ENCODE measurements at regions not wholly inside any gene's neighbourhood (a gene's known extent, or its start where the extent isn't known, plus 50 kb on each side); places are given as distances from the start of the nearest gene placed in this dataset.
"Not testable (repeated sequence)": the region's sequence is repeated elsewhere in the genome, so short reads cannot be mapped to it uniquely, and the experiment has no call there.

DNA sequence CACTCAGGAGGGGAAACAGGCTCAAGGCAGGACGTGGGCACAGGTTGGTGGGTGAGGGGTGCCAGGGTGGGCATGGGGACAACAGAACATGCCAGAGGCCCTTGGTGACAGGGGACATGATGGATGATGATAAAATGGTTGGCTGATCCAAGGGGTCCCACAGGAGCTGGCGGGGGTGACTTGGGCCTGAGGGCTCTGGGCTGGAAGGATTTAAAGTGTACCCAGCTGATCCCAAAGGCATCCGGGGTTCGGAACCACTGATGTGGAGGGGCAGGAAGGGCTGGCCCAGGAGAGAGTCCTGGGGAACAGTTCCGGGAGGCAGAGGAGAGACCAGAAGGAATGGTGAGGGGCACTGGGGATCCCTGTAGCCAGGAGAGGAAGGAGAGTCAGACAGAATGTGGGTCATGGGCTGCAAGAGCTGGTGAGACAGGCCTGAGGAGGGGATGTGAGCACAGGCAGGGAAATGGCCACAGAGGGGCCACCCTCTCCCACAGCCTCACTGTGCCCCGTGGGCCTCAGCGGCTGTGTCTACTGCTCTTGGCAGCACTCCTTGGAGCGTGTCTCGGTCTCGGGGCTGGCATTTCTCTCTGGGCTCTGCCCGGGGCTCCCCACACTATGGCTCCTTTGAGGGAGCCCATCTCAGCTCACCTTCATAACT lies 70.7 kb upstream of the PTPN20 start:
- H3K4me1 Mint-ChIP-seq; H3K9me3 Mint-ChIP-seq (ENCODE audit: low read depth); CTCF ChIA-PET; H3K4me3 Mint-ChIP-seq; DNase-seq; H3K36me3 Mint-ChIP-seq (ENCODE audit: low read depth); POLR2A ChIA-PET; H3K27me3 Mint-ChIP-seq; H3K27ac Mint-ChIP-seq; ATAC-seq; intact Hi-C loops (cut with DNase I, micrococcal nuclease): not testable (repeated sequence)

DNA sequence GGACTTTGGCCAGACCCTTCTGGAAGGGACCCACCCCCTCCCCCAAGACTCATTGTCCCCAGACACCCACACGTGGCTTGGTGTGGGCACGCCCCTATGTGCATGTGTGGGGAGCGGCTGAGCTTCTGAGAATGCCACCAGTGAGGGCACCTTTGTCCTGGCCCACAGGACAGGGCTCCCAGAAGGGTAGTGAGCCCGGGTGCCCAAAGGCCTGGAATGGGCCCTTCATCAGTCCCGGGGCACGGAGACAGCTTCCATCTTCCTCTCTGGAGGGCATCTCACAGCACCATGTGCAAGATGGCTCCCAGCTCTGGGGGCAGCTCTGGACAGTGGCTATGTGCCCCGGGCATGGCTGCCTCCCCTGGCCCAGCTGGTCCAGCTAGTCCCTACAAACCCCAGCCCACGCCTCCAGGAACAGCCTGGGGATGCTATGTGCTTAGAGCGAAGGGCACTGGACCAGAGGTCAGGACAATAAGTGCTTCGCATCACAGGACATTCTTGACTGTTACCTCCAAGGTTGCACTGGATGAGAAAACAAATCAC lies 70.1 kb upstream of the PTPN20 start:
- H3K9me3 Mint-ChIP-seq (ENCODE audit: low read depth); H3K36me3 Mint-ChIP-seq (ENCODE audit: low read depth); CTCF ChIA-PET; H3K4me1 Mint-ChIP-seq; intact Hi-C loops (cut with DNase I, micrococcal nuclease); DNase-seq; H3K27ac Mint-ChIP-seq; H3K27me3 Mint-ChIP-seq; ATAC-seq; H3K4me3 Mint-ChIP-seq; POLR2A ChIA-PET: not testable (repeated sequence)

DNA sequence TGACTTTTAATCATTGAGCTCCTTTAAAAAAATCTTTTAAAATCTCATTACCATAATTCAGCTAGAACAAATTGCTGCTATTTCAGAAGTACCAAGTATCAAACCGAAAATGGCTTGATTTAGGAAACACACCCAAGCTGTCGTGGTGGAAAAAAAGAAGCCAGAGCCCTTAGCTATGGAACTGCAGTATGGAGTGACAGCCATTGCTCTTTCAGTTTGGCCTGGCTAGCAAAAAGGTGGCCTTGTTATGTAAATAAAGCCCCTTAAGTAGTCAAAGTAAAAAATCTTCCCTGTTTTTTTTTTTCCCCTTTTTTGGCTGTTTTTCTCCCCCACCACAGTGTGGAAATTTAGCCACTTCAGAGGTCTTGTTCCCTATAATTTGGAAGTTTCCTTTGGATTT lies 66.0 kb upstream of the PTPN20 start:
- H3K36me3 Mint-ChIP-seq (ENCODE audit: low read depth); H3K4me3 Mint-ChIP-seq; H3K4me1 Mint-ChIP-seq; H3K27me3 Mint-ChIP-seq; intact Hi-C loops (cut with DNase I, micrococcal nuclease); ATAC-seq; DNase-seq; POLR2A ChIA-PET; CTCF ChIA-PET; H3K27ac Mint-ChIP-seq; H3K9me3 Mint-ChIP-seq (ENCODE audit: low read depth): not testable (repeated sequence)

DNA sequence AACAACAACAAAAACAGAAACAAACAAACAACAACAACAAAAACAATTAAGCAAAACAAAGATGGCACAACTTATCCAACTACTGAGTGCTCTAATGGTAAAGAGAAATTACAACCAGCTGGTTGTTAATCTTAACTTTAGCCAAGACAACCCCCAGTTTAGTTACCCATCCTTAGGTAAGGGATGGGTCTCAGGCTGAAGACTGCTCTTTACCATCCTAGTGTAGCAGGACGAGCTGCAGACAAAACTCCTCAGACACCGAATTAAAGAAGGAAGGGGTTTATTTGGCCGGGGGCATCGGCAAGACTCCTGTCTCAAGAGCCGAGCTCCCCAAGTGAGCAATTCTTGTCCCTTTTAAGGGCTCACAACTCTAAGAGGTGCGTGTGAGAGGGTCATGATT lies 65.6 kb upstream of the PTPN20 start:
- CTCF ChIA-PET; H3K27ac Mint-ChIP-seq; H3K4me1 Mint-ChIP-seq; H3K27me3 Mint-ChIP-seq; H3K9me3 Mint-ChIP-seq (ENCODE audit: low read depth); DNase-seq; intact Hi-C loops (cut with DNase I, micrococcal nuclease); ATAC-seq; H3K4me3 Mint-ChIP-seq; POLR2A ChIA-PET; H3K36me3 Mint-ChIP-seq (ENCODE audit: low read depth): not testable (repeated sequence)

DNA sequence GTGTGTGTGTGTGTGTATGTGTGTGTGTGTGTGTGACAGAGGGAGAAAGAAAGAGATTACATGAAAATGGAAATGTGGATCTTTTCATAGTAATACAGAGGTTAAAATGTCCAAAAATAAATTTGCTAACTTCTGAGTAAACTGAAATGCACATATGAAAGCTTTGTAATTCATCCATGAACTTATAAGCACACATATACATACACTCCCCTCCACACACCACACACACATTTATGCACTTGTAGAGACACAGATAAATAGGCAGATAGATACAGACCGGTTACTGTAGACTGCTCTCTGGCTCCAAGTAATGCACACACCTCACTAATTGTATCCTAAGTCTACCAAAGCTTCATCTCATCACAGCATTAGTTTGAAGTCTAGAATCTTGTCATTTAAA lies 50.5 kb upstream of the PTPN20 start:
- intact Hi-C loops (cut with DNase I, micrococcal nuclease); DNase-seq; ATAC-seq: not testable (repeated sequence)

More for the DNA sequence above, 50.5 kb upstream of the PTPN20 start:
- H3K4me1 Mint-ChIP-seq; POLR2A ChIA-PET; H3K27ac Mint-ChIP-seq; CTCF ChIA-PET; H3K4me3 Mint-ChIP-seq; H3K36me3 Mint-ChIP-seq (ENCODE audit: low read depth); H3K27me3 Mint-ChIP-seq; H3K9me3 Mint-ChIP-seq (ENCODE audit: low read depth): not testable (repeated sequence)

All from activated CD4-positive, alpha-beta T cell treated with anti-CD3 and anti-CD28 coated beads for 36 hours (primary cell).